ENCODE measurements at regions not wholly inside any gene's neighbourhood (a gene's known extent, or its start where the extent isn't known, plus 50 kb on each side); places are given as distances from the start of the nearest gene placed in this dataset.

GRCh38 chr22:35192129-35192918 lies 65.0 kb upstream of the HMGXB4 start:
- Mint-ChIP-seq H3K27me3 (ENCODE audit: unreplicated experiment) (no peaks in the 10 kb centered on the region), H3K36me3 (ENCODE audit: low read depth, unreplicated experiment) (no peaks in the 10 kb centered on the region), H3K4me1 (ENCODE audit: unreplicated experiment) (no peaks in the 10 kb centered on the region), H3K9me3 (ENCODE audit: unreplicated experiment) (no peaks in the 10 kb centered on the region), H3K27ac (ENCODE audit: unreplicated experiment) (no peak overlapping the region), H3K4me3 (ENCODE audit: unreplicated experiment) (no peak overlapping the region)
- no peak for TF ChIP-seq CTCF (IDR thresholded peaks at IDR 0.05; ENCODE audit: unreplicated experiment)
- DNase-seq (ENCODE audit: low spot score): no peak

DNA sequence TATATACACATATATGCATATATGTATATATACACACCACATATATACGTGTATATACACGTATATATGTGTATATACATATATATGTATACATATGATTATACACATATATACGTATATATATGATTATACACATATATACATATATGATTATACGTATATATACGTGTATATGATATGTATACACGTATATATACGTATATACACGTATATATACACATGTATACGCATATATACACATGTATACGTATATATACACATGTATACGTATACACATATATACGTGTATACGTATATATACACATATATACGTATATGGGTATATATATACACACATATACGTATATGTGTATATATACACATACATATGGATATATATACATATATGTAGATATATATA lies 62.1 kb upstream of the HMGXB4 start:
- no peak for DNase-seq (ENCODE audit: low spot score)
- Mint-ChIP-seq H3K4me1 (ENCODE audit: unreplicated experiment) (no peaks in the 10 kb centered on the region), H3K27ac (ENCODE audit: unreplicated experiment) (no peak overlapping the region), H3K4me3 (ENCODE audit: unreplicated experiment) (no peak overlapping the region), H3K36me3 (ENCODE audit: low read depth, unreplicated experiment) (no peaks in the 10 kb centered on the region), H3K9me3 (ENCODE audit: unreplicated experiment) (no peaks in the 10 kb centered on the region), H3K27me3 (ENCODE audit: unreplicated experiment) (no peaks in the 10 kb centered on the region)
- TF ChIP-seq CTCF (IDR thresholded peaks at IDR 0.05; ENCODE audit: unreplicated experiment): no peak

DNA sequence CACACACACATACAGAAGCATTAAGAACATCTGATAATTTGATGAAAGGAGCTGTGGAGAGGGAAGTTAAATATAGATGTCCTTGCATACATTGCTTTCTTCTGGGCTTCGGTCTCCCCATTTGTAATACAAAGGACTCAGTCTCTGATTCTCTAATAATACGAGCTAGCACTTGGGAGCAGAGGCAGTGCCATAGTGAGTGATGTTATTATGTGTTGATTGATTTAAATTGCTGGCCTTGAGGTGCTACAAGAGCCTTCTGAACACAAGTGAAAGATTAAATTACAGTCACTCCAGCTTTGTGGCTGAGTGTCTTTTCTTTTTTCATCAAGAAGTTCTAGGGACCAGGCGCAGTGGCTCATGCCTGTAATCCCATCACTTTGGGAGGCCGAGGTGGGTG lies 61.5 kb upstream of the HMGXB4 start:
- H3K4me1 Mint-ChIP-seq (ENCODE audit: unreplicated experiment): no peaks in the 10 kb centered on the region
- no peaks in the 10 kb centered on the region for H3K27me3 Mint-ChIP-seq (ENCODE audit: unreplicated experiment)
- H3K9me3 Mint-ChIP-seq (ENCODE audit: unreplicated experiment): no peaks in the 10 kb centered on the region
- H3K4me3 Mint-ChIP-seq (ENCODE audit: unreplicated experiment): no peak overlapping the region
- no peak for TF ChIP-seq CTCF (IDR thresholded peaks at IDR 0.05; ENCODE audit: unreplicated experiment)
- DNase-seq (ENCODE audit: low spot score): no peak
- no peak overlapping the region for H3K27ac Mint-ChIP-seq (ENCODE audit: unreplicated experiment)
- no peaks in the 10 kb centered on the region for H3K36me3 Mint-ChIP-seq (ENCODE audit: low read depth, unreplicated experiment)

- Mint-ChIP-seq H3K4me1 (ENCODE audit: unreplicated experiment) (no peaks in the 10 kb centered on the region), H3K27me3 (ENCODE audit: unreplicated experiment) (no peaks in the 10 kb centered on the region), H3K36me3 (ENCODE audit: low read depth, unreplicated experiment) (no peaks in the 10 kb centered on the region), H3K27ac (ENCODE audit: unreplicated experiment) (no peak overlapping the region), H3K4me3 (ENCODE audit: unreplicated experiment) (no peak overlapping the region), H3K9me3 (ENCODE audit: unreplicated experiment) (no peaks in the 10 kb centered on the region)
- no peak for DNase-seq (ENCODE audit: low spot score)
- no peak for TF ChIP-seq CTCF (IDR thresholded peaks at IDR 0.05; ENCODE audit: unreplicated experiment)
These were observed 60.2 kb upstream of the HMGXB4 start for GRCh38 chr22:35197071-35197470.

- H3K9me3 Mint-ChIP-seq (ENCODE audit: unreplicated experiment): no peaks in the 10 kb centered on the region
- no peaks in the 10 kb centered on the region for H3K36me3 Mint-ChIP-seq (ENCODE audit: low read depth, unreplicated experiment)
- no peaks in the 10 kb centered on the region for H3K4me1 Mint-ChIP-seq (ENCODE audit: unreplicated experiment)
- H3K4me3 Mint-ChIP-seq (ENCODE audit: unreplicated experiment): no peak overlapping the region
- TF ChIP-seq CTCF (IDR thresholded peaks at IDR 0.05; ENCODE audit: unreplicated experiment): no peak
- no peak for DNase-seq (ENCODE audit: low spot score)
- H3K27ac Mint-ChIP-seq (ENCODE audit: unreplicated experiment): no peak overlapping the region
- peaks cover under 1% of the 10 kb centered on the region for H3K27me3 Mint-ChIP-seq (ENCODE audit: unreplicated experiment)
These were observed 59.4 kb upstream of the HMGXB4 start for GRCh38 chr22:35197886-35198285.

All from endothelial cell (in vitro differentiated cells).